Superior temporal gyrus (tissue), 1 donor: ENCODE measurements at regions not wholly inside any gene's neighbourhood (a gene's known extent, or its start where the extent isn't known, plus 50 kb on each side); places are given as distances from the start of the nearest gene placed in this dataset.

Experiments
- DNase-seq: peaks from one replicate; pipeline ENCODE4 v3.0.0-alpha.2; 2016; ENCODE audit errors: extremely low spot score

- DNase-seq: no peak
These were observed 404.6 kb upstream of the NRP1 start for GRCh38 chr10:33739031-33739430.

DNA sequence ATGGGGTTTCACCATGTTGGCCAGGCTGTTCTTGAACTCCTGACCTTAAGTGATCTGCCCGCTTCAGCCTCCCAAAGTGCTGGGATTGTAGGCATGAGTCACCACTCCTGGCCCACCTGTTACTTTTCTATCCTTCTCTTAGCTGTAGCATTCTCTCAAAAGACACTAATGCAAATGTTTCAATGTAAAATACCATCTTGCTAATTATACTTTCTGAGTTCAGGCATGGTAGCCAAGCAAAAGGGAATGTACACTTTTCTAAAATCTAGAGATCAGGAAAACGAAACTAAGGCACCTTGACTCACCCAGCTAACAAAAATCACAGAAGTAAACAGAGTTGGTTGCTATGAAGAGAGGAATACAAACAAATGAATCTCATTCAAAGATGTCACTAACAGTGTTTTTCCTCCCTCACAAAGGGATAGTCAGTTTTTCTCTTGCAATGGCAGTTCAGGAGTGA is 401.0 kb upstream of the NRP1 start:
- no peak for DNase-seq

DNA sequence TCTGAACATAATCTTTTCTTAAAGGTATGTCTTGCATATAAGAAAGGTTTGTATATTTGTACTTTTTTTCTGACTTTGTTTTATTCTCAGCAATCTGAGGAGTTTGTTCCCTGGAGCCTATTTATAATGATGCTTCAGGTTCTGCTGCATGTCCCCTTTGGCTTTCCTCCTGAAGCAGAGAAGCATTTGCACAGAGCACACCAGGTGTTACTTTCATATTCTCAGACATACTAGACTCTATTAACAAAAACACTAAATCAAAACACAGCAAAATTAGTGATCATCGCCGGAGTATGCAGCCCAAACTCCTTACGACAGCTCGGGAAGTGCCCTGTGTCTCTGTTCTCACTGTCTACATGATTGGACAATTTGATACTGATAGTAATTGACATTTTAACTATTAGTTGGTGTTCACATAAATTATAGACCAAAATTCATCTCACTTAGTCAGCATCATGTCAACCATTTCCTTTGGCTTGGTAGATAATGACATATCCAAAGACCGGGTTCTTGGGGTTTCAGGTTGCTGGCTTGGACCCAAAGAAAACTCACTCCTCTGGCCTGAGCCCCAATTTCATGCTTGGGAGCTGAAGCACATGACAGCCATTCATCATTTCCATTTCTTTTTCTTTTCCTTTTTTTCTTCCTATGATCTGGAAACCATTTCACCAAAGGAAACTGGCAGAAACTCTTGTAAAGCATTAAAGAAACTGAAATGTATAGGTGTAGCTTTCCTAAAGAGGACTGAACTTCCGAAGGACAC is 400.1 kb upstream of the NRP1 start:
- no peak for DNase-seq

GRCh38 chr10:33733058-33733457 is 398.6 kb upstream of the NRP1 start:
- DNase-seq: no peak

DNA sequence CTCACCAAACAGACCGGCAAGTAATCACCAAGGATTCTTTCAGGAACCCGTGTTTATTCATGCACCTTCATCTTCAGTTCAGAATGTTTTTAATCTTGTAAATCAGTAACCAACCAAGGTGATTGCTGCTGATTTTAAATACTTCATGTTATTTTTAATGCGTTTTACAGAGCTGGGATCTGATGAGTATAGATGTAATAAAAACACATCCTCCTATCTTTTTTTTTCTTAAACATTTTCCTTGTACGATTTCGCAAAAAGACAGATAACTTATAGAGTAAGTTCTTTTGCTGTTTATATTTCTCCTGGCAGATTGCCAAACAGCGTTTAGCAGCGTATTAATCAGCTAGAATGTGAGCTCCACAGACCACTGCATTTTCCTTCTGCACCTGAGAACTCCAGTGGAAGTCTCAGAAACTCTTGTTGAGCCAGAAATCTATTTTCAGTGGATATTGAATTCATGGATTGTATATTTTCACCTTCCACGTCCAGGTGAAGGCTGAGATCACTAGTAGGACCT is 397.8 kb upstream of the NRP1 start:
- DNase-seq: no peak

- no peak for DNase-seq
These were observed 396.9 kb upstream of the NRP1 start for GRCh38 chr10:33731322-33731721.

GRCh38 chr10:33725430-33725829 is 391.0 kb upstream of the NRP1 start:
- no peak for DNase-seq

DNA sequence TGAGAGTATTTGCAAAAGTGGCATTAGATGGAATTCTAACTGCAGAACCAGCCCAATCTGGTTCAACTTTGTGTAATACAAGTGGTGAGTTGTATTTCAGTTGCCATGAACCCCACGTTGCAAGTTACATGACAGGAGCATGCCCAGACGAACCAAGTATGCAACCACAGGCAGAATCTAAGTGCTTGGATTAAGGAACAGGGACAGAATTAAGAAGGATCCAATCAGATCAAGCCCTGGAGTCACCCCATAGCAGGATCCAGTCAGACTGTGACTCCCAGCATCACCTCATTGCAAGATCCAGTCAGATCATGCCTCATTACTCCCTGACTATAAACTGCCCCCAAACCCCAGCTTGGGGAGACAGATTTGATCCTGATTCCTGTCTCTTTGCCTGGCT is 388.7 kb upstream of the NRP1 start:
- DNase-seq: no peak

- no peak for DNase-seq
These were observed 387.6 kb upstream of the NRP1 start for GRCh38 chr10:33722067-33722466.

- DNase-seq: no peak
These were observed 387.0 kb upstream of the NRP1 start for GRCh38 chr10:33721509-33721908.

GRCh38 chr10:33720161-33720560 is 385.7 kb upstream of the NRP1 start:
- no peak for DNase-seq

DNA sequence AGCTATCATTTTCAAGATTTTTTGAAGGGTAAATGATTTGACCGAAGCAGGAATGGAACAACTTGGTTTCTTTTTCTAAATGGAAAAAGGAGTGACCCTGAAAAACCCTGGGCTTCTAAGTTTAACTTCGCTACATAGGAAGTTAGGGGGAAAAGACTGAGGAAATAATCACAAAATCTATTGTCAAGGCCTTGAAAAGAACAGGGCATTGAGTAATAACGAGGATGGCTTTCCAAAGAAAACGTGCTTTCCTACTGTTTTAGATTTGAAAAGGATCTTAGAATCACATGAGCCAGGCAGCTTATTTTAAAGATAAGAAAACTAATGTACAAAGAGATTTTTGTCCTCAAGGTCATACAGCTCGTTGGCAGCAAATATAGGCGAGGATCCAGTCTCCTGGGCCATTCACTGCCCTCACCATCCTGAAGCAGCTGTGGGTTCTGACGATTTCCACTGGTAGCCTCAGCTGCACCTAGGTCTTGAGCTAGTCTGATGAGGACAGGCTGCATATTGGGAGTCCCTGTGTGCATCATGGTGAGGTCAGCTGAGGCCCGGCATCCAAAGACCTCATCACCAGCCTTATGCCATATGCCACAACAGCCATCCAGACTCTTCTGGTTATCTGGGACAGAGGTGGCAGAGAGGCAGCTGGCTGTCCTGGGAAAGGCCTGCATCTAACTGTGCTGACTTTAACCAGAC is 384.7 kb upstream of the NRP1 start:
- no peak for DNase-seq

- DNase-seq: no peak
These were observed 382.2 kb upstream of the NRP1 start for GRCh38 chr10:33716501-33717267.

DNA sequence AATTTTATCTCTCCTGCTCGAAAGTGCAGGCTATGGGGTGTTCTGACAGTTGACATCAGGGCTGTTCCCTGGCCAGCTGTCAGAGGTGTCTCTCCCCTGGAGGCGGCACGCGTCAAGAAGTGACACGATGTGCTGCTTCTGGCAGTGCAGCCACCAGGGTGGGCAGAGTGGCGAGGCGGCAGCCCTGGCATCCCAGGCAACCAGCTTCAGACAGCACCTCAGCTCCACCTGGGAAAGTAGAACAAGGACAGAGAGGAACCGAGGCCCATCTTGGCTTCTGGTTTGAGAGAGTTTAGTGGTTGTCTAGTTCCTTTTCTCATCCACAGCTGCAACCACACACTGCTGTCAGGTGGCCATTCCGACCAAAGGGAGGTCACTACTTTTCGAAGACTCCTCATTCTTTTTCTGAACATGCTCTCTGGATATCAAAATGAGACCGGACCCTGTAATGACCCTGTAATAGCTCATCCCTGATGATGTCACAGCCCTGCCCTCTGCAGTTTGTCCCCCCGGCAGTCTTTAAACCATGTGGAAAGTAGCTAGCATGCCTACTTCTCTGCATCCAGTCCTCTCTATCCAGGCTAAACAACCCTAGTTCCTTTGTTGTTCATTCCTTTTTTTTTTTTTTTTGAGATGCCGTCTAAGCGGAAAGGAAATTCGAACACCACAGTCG is 381.0 kb upstream of the NRP1 start:
- no peak for DNase-seq

DNA sequence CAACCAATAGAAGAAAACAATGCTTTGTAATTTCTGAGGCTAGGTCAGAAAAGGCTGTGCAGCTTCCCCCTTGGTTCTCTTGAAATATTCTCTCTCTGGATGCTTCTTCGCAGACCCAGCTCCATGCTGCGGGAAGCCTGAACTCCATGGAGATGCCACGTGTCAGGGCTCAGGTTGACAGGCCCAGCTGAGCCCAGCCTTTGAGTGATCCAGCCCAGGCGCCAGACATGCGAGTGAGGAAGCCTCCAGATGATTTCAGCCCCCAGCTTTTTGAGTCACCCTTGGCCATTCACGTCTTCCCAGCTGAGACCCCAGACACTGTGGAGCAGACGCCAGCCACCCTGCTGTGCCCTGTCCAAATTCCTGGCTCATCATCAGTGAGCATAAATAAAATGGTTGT is 378.4 kb upstream of the NRP1 start:
- no peak for DNase-seq

- no peak for DNase-seq
These were observed 375.5 kb upstream of the NRP1 start for GRCh38 chr10:33710006-33710405.

DNA sequence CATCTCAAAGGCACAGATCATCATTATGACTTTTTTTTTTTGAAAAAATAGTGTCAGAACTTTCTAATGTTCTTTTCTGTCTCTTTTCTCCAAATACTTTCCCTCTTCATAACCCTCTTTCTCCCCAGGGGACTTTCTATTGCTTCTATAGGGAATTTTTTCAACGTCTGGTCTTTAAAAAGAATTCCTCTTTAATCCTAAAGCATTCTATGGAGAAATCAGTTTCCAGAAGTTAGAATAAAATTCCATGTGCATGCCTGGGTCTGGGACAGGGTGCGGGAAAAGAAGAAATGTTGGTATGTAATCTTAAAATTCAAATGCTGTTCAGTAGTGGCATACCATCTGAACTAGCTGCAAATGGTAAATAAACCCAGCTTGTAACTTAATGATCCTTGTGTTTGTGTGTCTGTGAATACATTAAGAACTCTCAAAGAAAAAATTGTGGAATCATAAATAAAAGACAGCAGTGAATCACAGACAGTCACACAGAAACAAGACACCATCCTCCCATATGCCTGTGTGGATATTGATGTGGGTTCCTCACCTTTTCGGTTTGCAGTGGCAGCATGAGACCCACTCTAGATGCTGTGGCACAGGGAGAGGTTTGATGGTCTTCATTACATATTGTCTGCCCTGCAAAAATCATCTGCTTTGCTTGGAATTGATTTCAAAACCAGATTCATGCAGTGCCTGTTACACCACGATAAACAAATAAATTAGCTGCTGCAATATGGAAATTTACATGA is 374.7 kb upstream of the NRP1 start:
- no peak for DNase-seq

GRCh38 chr10:33708561-33708960 is 374.1 kb upstream of the NRP1 start:
- no peak for DNase-seq

GRCh38 chr10:33706746-33707145 is 372.3 kb upstream of the NRP1 start:
- DNase-seq: no peak

- DNase-seq: no peak
These were observed 371.7 kb upstream of the NRP1 start for GRCh38 chr10:33706191-33706590.

DNA sequence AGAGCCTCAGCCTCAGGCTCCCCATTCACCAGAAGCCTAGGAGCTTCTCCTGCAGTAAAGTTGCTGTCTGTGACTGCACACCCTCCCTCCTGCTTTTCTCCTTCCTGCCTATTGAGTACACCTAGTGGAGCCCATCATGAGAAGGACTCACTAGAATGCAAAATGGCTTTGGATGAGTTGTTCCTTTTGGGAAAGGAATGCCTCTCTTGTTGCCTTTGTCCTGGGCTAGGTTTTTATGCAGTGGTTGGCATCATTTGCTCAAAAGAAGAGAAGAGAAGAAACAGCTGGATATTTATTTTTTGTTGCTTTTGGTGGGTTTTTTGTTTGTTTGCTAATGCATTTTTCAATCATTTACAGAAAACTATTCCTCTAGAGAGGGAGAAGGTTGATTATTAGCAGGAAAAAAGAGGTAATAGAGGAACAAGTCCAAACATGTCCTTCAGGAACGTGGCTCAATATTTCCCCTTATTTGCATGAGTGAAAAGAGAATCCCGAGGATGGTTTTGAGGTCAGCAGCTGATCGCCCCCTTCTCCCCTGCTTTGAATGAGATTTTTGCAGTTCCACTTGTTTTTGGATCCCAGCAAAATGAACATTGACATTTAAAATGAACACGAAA is 369.9 kb upstream of the NRP1 start:
- no peak for DNase-seq
